K562 (cell line): ENCODE measurements at regions not wholly inside any gene's neighbourhood (a gene's known extent, or its start where the extent isn't known, plus 50 kb on each side); places are given as distances from the start of the nearest gene placed in this dataset.

Experiments
- ATAC-seq: fragments of 200-7000 bp; cut with Tn5 transposase; 3 replicates; pipeline ENCODE4 v1.9.1; 2020; ENCODE audit warnings: moderate library complexity
- BruUV-seq: library from RNA; stranded (reverse); fragments of 400-500 nt; replicated peaks from 2 replicates; lab custom pipeline; 2021; lab: Mats Ljungman, UMichigan
- CTCF ChIA-PET: fragments of 300-600 bp; formaldehyde crosslinking; extraction: SDS; loops from one replicate; lab custom pipeline; 2021; ENCODE audit warnings: low intra/inter-chr PET ratio; lab: Yijun Ruan, JAX
- POLR2A ChIA-PET: fragments of 300-600, 350-650 bp; sonication (Branson Sonifier 250); formaldehyde crosslinking; extraction: SDS; loops from one replicate; lab custom pipeline; 2021; ENCODE audit warnings: antibody characterized with exemption, inconsistent platforms; lab: Yijun Ruan, JAX
- DNase-seq, 4 experiments: peaks; one replicate each; pipeline versions ENCODE4 v3.0.0 to v3.0.0-alpha.2; 2011 to 2018; ENCODE audit warnings: low spot score in 3 of 4, mixed read lengths in 3 of 4; ENCODE audit errors: extremely low read depth in 1 of 4
- FAIRE-seq: peaks from 2 replicates; lab custom pipeline; 2011; peaks lifted over from hg19 to GRCh38; lab: Jason Lieb, UNC
- H2AFZ ChIP-seq: 2 replicates; pipeline ENCODE4 v1.6.0; 2011; ENCODE audit warnings: low read depth, low read length, control low read depth, inconsistent platforms
- H3K27ac ChIP-seq: fragments of 200-600 bp; 3 replicates; pipeline ENCODE4 v1.8.0; 2011; ENCODE audit warnings: low read depth, mild to moderate bottlenecking, control low read depth, inconsistent platforms, low read length, moderate library complexity, mixed read lengths; ENCODE audit errors: extremely low read depth
- H3K27me3 ChIP-seq, 2 experiments: fragments of 300-600 bp in 1 of 2; 2 replicates in 1 of 2; 3 replicates in 1 of 2; pipeline versions ENCODE4 v1.6.0 to v1.8.0; 2011; ENCODE audit warnings: inconsistent platforms in 2 of 2, low read length in 2 of 2, mild to moderate bottlenecking in 1 of 2, mixed read lengths in 1 of 2, moderate library complexity in 1 of 2; ENCODE audit not compliant: control insufficient read depth in 2 of 2, insufficient read depth in 2 of 2
- H3K36me3 ChIP-seq: fragments of 300-600 bp; 3 replicates; pipeline ENCODE4 v1.8.0; 2011; ENCODE audit warnings: mild to moderate bottlenecking, low read length, inconsistent platforms; ENCODE audit not compliant: control insufficient read depth, insufficient read depth
- H3K4me1 ChIP-seq, 2 experiments: fragments of 200-600 bp in 1 of 2; replicated peaks in 1 of 2; 2 replicates in 1 of 2; 3 replicates in 1 of 2; pipeline versions ENCODE4 v1.5.1 to v1.8.0; 2011; ENCODE audit warnings: inconsistent platforms in 2 of 2, low read length in 2 of 2, mild to moderate bottlenecking in 1 of 2, mixed read lengths in 1 of 2, moderate library complexity in 1 of 2; ENCODE audit not compliant: control insufficient read depth in 2 of 2, insufficient read depth in 2 of 2
- H3K4me2 ChIP-seq: 2 replicates; pipeline ENCODE4 v1.6.1; 2011; ENCODE audit warnings: low read length, control low read depth, inconsistent platforms, mixed read lengths; ENCODE audit not compliant: insufficient read depth
- H3K4me3 ChIP-seq: fragments of 200-600 bp; sonication (generic), shearing (Covaris generic); 2 replicates; pipeline ENCODE4 v1.5.1; 2016; ENCODE audit warnings: control low read depth, inconsistent platforms
- H3K79me2 ChIP-seq: fragments of 200-600 bp; 3 replicates; pipeline ENCODE4 v1.8.0; 2011; ENCODE audit warnings: low read length, inconsistent platforms; ENCODE audit not compliant: control insufficient read depth, insufficient read depth
- H3K9ac ChIP-seq, 2 experiments: 2 replicates each; pipeline versions ENCODE4 v1.6.0 to v1.6.1; 2011; ENCODE audit warnings: low read depth in 2 of 2, low read length in 2 of 2, control low read depth in 1 of 2, inconsistent platforms in 1 of 2, mild to moderate bottlenecking in 1 of 2, mixed read lengths in 1 of 2; ENCODE audit not compliant: insufficient read depth in 1 of 2
- H3K9me1 ChIP-seq: one replicate; pipeline ENCODE4 v1.6.0; 2011; ENCODE audit warnings: inconsistent platforms, mild to moderate bottlenecking, low read length, moderate library complexity; ENCODE audit not compliant: control insufficient read depth, insufficient read depth
- H3K9me3 ChIP-seq: replicated peaks from 2 replicates; pipeline ENCODE4 v1.5.1; 2011; ENCODE audit warnings: low read depth, low read length, inconsistent platforms; ENCODE audit not compliant: control insufficient read depth, insufficient read depth
- H4K20me1 ChIP-seq: replicated peaks from 2 replicates; pipeline ENCODE4 v1.6.1; 2011; ENCODE audit warnings: low read length, inconsistent platforms, mixed read lengths; ENCODE audit not compliant: control insufficient read depth, insufficient read depth
- BRCA1 ChIP-seq, 2 experiments: fragments of 450-650 bp in 1 of 2; sonication (generic) in 1 of 2; formaldehyde crosslinking in 1 of 2; IDR thresholded peaks; 2 replicates each; pipeline versions ENCODE4 v1.5.0 to v1.6.1; 2017 to 2020; ENCODE audit warnings: mild to moderate bottlenecking in 1 of 2, missing genetic modification reagents in 1 of 2
- CBFA2T3 ChIP-seq: fragments of 450-650 bp; IDR thresholded peaks from 2 replicates; pipeline ENCODE4 v1.6.1; 2017
- CCNT2 ChIP-seq: IDR thresholded peaks from 2 replicates; pipeline ENCODE4 v1.6.1; 2011; ENCODE audit warnings: borderline replicate concordance, low read depth, mild to moderate bottlenecking, moderate library complexity, mixed read lengths, low read length; ENCODE audit not compliant: insufficient read length; ENCODE audit errors: extremely low read depth
- ETV5 ChIP-seq: sonication (generic); formaldehyde crosslinking; IDR thresholded peaks from 2 replicates; pipeline ENCODE4 v1.4.0; 2020; ENCODE audit warnings: low read depth, mild to moderate bottlenecking, missing genetic modification reagents
- FOXK2 ChIP-seq, 2 experiments: fragments of 450-650 bp; IDR thresholded peaks in 1 of 2; conservative IDR thresholded peaks in 1 of 2; 2 replicates each; pipeline ENCODE4 v1.6.1; 2016; ENCODE audit warnings: low read depth in 2 of 2, mild to moderate bottlenecking in 1 of 2
- GTF2F1 ChIP-seq: IDR thresholded peaks from 2 replicates; pipeline ENCODE4 v1.6.1; 2011; ENCODE audit warnings: low read depth, low read length, improper control_type of control experiment
- HDAC2 ChIP-seq: fragments of 450-650 bp; IDR thresholded peaks from 2 replicates; pipeline ENCODE4 v1.6.1; 2016; ENCODE audit warnings: mild to moderate bottlenecking
- NCOA4 ChIP-seq: fragments of 450-650 bp; IDR thresholded peaks from 2 replicates; pipeline ENCODE4 v1.6.1; 2018; ENCODE audit warnings: mild to moderate bottlenecking; ENCODE audit not compliant: partially characterized antibody
- NR2C1 ChIP-seq, 2 experiments: fragments of 450-650 bp; IDR thresholded peaks; 2 replicates each; pipeline ENCODE4 v1.6.1; 2017; ENCODE audit warnings: mild to moderate bottlenecking in 2 of 2, antibody characterized with exemption in 1 of 2, inconsistent platforms in 1 of 2, missing compliant biosample characterization in 1 of 2, missing genetic modification characterization in 1 of 2
- PHF21A ChIP-seq: fragments of 450-650 bp; IDR thresholded peaks from 2 replicates; pipeline ENCODE4 v1.6.1; 2017; ENCODE audit warnings: low read depth, borderline replicate concordance
- SRSF7 ChIP-seq: fragments of 200-400 bp; formaldehyde crosslinking; optimal IDR thresholded peaks from 2 replicates; pipeline ENCODE3; 2017; ENCODE audit warnings: mild to moderate bottlenecking, low read depth, low read length
- TFAM ChIP-seq: fragments of 250-450 bp; sonication (Bioruptor Pico); conservative IDR thresholded peaks from 2 replicates; pipeline ENCODE4 v1.5.0; 2021; ENCODE audit warnings: mild to moderate bottlenecking, moderate library complexity
- YBX1 ChIP-seq: fragments of 450-650 bp; IDR thresholded peaks from 2 replicates; pipeline ENCODE4 v1.7.1; 2016; ENCODE audit warnings: mild to moderate bottlenecking
- WGBS: fragments of 100-300 bp; shearing (Covaris generic); methylation state at CpG from one replicate; pipeline ENCODE4 v1.1.6; 2016; ENCODE audit warnings: low coverage, mixed read lengths; ENCODE audit not compliant: insufficient coverage; ENCODE audit errors: missing lambda C conversion rate; 5-methylcytosine and 5-hydroxymethylcytosine counted together
- in situ Hi-C: fragments of 300-500 bp; cut with MboI; formaldehyde crosslinking; loops from 4 replicates; pipeline ENCODE4 v1.15.0; 2018; ENCODE audit warnings: inconsistent platforms, mixed read lengths
- intact Hi-C: fragments of 100-400 bp; cut with micrococcal nuclease; formaldehyde crosslinking; loops from 2 replicates; pipeline ENCODE4 v1.14.2; 2022
- TF ChIP-seq, protein P1 (sequence below), 2 experiments: fragments of 450-650 bp; conservative IDR thresholded peaks; 2 replicates each; pipeline ENCODE4 v1.6.1; 2017; ENCODE audit warnings: mild to moderate bottlenecking in 2 of 2, moderate library complexity in 2 of 2
- TF ChIP-seq, protein P2 (sequence below): fragments of 200-800 bp; sonication (Bioruptor generic); IDR thresholded peaks from 2 replicates; pipeline ENCODE4 v1.6.1; 2017; ENCODE audit warnings: missing genetic modification characterization, missing compliant biosample characterization

DNA sequence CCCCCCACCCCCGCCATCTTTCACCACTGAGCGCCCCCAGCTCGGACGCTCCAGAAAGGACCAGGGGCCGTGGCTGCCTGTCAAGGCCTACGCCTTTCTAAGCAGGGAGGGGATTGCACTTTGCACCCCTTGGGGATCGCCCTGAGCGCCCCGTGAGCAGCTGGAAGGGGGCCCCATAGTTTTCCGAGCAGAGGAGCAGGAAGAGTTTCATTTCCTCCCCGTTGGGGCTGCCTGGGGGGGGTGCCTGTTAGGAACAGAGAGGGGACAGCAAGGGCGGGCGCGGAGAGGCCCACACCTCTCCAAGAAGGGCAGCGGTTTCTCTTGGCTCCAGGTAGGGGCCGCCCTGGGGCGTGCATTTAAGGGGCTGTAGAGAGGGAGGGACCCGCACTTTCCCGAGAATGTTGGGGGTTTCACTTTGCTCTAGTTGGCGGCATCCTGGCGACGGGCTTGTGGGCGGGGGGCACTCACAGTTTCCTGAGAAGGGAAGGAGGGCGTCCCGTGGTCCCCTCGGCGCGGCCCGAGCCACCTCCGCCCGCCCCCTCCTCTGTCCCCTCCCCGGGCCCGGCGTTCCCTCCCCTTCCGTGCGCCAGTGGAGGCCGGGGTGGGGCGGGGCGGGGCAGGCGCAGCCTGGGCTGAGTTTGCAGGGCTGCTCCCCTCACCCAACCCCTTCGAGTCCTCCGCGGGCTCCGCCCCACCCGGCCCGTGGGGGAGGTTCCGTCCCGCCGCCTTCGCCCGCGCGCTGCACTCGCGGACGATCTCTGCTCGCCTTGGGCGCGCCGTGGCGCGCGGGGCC, 82.3 kb upstream of the CD99 start:
- Histone ChIP-seq H2AFZ (peak overlapping the region; percentile 91), H3K36me3 (peaks cover 6% of the 10 kb centered on the region; the same call in 1 of the 3 replicates), H4K20me1 (no peaks in the 10 kb centered on the region), H3K79me2 (peaks cover 4% of the 10 kb centered on the region; the same call in 2 of the 3 replicates), H3K9me3 (no peaks in the 10 kb centered on the region), H3K4me2 (peak overlapping the region; percentile 78), H3K4me1 (peaks cover 3 to 19% of the 10 kb centered on the region in 2 experiments; a peak in 3 of 5 replicates), H3K9me1 (no peaks in the 10 kb centered on the region), H3K9ac (peak overlapping the region; percentile 71 to 85), H3K4me3 (peak overlapping the region; percentile 75), H3K27me3 (no peaks in the 10 kb centered on the region), H3K27ac (peak overlapping the region; percentile 70)
- FAIRE-seq (no peak), ATAC-seq (peak; percentile 97), DNase-seq (peak; percentile 88 to 90 (median 90))
- CTCF ChIA-PET: no interaction called here
- intact Hi-C loops: no loop called here
- TSS peak; percentile 43 for BruUV-seq
- WGBS: 2% methylated on average over 18 of the region's 63 CpGs
- POLR2A ChIA-PET: no interaction called here
- in situ Hi-C loops: loop anchor here (25.0 kb wide), 3 partner anchors 672 to 1147 kb away; partner anchors contain the start of gene ASMTL
- TF ChIP-seq NCOA4: no peak
- no peak for TF ChIP-seq TFAM (CRISPR knock-in tag)
- TF ChIP-seq CBFA2T3: no peak
- TF ChIP-seq, protein P1, sequence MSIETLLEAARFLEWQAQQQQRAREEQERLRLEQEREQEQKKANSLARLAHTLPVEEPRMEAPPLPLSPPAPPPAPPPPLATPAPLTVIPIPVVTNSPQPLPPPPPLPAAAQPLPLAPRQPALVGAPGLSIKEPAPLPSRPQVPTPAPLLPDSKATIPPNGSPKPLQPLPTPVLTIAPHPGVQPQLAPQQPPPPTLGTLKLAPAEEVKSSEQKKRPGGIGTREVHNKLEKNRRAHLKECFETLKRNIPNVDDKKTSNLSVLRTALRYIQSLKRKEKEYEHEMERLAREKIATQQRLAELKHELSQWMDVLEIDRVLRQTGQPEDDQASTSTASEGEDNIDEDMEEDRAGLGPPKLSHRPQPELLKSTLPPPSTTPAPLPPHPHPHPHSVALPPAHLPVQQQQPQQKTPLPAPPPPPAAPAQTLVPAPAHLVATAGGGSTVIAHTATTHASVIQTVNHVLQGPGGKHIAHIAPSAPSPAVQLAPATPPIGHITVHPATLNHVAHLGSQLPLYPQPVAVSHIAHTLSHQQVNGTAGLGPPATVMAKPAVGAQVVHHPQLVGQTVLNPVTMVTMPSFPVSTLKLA (conservative IDR thresholded peaks at IDR 0.05): no peak
- TF ChIP-seq ETV5 (CRISPR knock-in tag): no peak
- TF ChIP-seq BRCA1 (IDR thresholded peaks at IDR 0.05): no peak
- no peak for TF ChIP-seq BRCA1 (CRISPR knock-in tag; IDR thresholded peaks at IDR 0.05)
- TF ChIP-seq FOXK2 (conservative IDR thresholded peaks at IDR 0.05 in 1 of 2, IDR thresholded peaks at IDR 0.05 in 1 of 2; ENCODE audit: low read depth in 2 of 2): no peak
- TF ChIP-seq PHF21A: no peak
- TF ChIP-seq, protein P2, sequence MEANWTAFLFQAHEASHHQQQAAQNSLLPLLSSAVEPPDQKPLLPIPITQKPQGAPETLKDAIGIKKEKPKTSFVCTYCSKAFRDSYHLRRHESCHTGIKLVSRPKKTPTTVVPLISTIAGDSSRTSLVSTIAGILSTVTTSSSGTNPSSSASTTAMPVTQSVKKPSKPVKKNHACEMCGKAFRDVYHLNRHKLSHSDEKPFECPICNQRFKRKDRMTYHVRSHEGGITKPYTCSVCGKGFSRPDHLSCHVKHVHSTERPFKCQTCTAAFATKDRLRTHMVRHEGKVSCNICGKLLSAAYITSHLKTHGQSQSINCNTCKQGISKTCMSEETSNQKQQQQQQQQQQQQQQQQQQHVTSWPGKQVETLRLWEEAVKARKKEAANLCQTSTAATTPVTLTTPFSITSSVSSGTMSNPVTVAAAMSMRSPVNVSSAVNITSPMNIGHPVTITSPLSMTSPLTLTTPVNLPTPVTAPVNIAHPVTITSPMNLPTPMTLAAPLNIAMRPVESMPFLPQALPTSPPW (CRISPR knock-in tag): peak; percentile 94
- TF ChIP-seq GTF2F1: no peak
- peak; percentile 72 for TF ChIP-seq CCNT2
- TF ChIP-seq NR2C1 (IDR thresholded peaks at IDR 0.05): no peak
- TF ChIP-seq NR2C1 (tag; IDR thresholded peaks at IDR 0.05): no peak
- no peak for TF ChIP-seq HDAC2
- TF ChIP-seq SRSF7: no peak
- TF ChIP-seq YBX1: no peak
